HL-60 (cell line): ENCODE measurements at regions not wholly inside any gene's neighbourhood (a gene's known extent, or its start where the extent isn't known, plus 50 kb on each side); places are given as distances from the start of the nearest gene placed in this dataset.

ENCODE experiments used
- DNase-seq, 2 experiments: peaks; one replicate each; pipeline ENCODE4 v3.0.0-alpha.2; 2010 to 2020; ENCODE audit warnings: low read depth in 1 of 2, low spot score in 1 of 2
- H3K27ac ChIP-seq: fragments of 250-450 bp; sonication (Bioruptor Pico); replicated peaks from 2 replicates; pipeline ENCODE4 v1.5.1; 2020; ENCODE audit warnings: mild to moderate bottlenecking, moderate library complexity
- H3K27me3 ChIP-seq: fragments of 250-450 bp; sonication (Bioruptor Pico); 2 replicates; pipeline ENCODE4 v1.5.1; 2021; ENCODE audit warnings: mild to moderate bottlenecking, moderate library complexity; ENCODE audit not compliant: insufficient read depth, poor library complexity, severe bottlenecking
- H3K4me3 ChIP-seq: replicated peaks from 2 replicates; pipeline ENCODE4 v1.5.1; 2011; ENCODE audit warnings: mild to moderate bottlenecking, control low read depth, low read length; ENCODE audit not compliant: insufficient read depth
- CTCF ChIP-seq: IDR thresholded peaks from one replicate; pipeline ENCODE4 v1.5.1; 2011; ENCODE audit warnings: low read length, control low read depth, inconsistent platforms; ENCODE audit not compliant: insufficient read depth
- GABPA ChIP-seq: IDR thresholded peaks from 2 replicates; pipeline ENCODE4 v1.6.1; 2012; ENCODE audit warnings: low read depth
- POLR2AphosphoS5 ChIP-seq: IDR thresholded peaks from 2 replicates; pipeline ENCODE4 v1.6.1; 2012; ENCODE audit warnings: low read depth
- REST ChIP-seq: IDR thresholded peaks from 2 replicates; pipeline ENCODE4 v1.6.1; 2012; ENCODE audit warnings: low read depth; ENCODE audit not compliant: insufficient replicate concordance
- SPI1 ChIP-seq: IDR thresholded peaks from 2 replicates; pipeline ENCODE4 v1.6.1; 2012; ENCODE audit warnings: low read depth, mild to moderate bottlenecking, borderline replicate concordance

- no peak for TF ChIP-seq POLR2AphosphoS5
- no peak for TF ChIP-seq REST
- TF ChIP-seq SPI1: no peak
- TF ChIP-seq CTCF: no peak
- no peak for TF ChIP-seq GABPA
- no peak for DNase-seq
- H3K27ac ChIP-seq: no peak overlapping the region
- no peaks in the 10 kb centered on the region for H3K27me3 ChIP-seq
- no peak overlapping the region for H3K4me3 ChIP-seq
These were observed 398.8 kb downstream of the RNF144B start for GRCh38 chr6:18785810-18786490.

GRCh38 chr6:18792866-18793265 is 405.7 kb downstream of the RNF144B start:
- DNase-seq: no peak
- TF ChIP-seq CTCF (no peak), POLR2AphosphoS5 (no peak), REST (no peak), GABPA (no peak), SPI1 (no peak)
- no peaks in the 10 kb centered on the region for H3K27me3 ChIP-seq
- no peak overlapping the region for H3K4me3 ChIP-seq
- no peak overlapping the region for H3K27ac ChIP-seq

GRCh38 chr6:18795726-18796125 is 408.6 kb downstream of the RNF144B start:
- H3K4me3 ChIP-seq: no peak overlapping the region
- H3K27ac ChIP-seq: no peak overlapping the region
- TF ChIP-seq GABPA: no peak
- TF ChIP-seq REST: no peak
- no peak for TF ChIP-seq POLR2AphosphoS5
- no peak for TF ChIP-seq CTCF
- TF ChIP-seq SPI1: no peak
- no peaks in the 10 kb centered on the region for H3K27me3 ChIP-seq
- DNase-seq: no peak
